SK-N-SH (cell line): ENCODE measurements at regions not wholly inside any gene's neighbourhood (a gene's known extent, or its start where the extent isn't known, plus 50 kb on each side); places are given as distances from the start of the nearest gene placed in this dataset.

Source experiments
- CTCF ChIA-PET: fragments of 300-600, 350-600 bp; formaldehyde crosslinking; extraction: SDS; loops from one replicate; lab custom pipeline; 2021; lab: Yijun Ruan, JAX
- POLR2A ChIA-PET: fragments of 350-600 bp; sonication (Branson Sonifier 250); formaldehyde crosslinking; extraction: SDS; loops from one replicate; lab custom pipeline; 2020; ENCODE audit warnings: antibody characterized with exemption, inconsistent platforms; lab: Yijun Ruan, JAX
- DNase-seq: peaks from one replicate; pipeline ENCODE4 v3.0.0; 2012
- H2AFZ ChIP-seq: fragments of 200-600 bp; sonication (generic); 2 replicates; pipeline ENCODE4 v1.8.1; 2016; ENCODE audit warnings: antibody characterized with exemption, mild to moderate bottlenecking, low read depth
- H3F3A ChIP-seq: fragments of 200-600 bp; sonication (generic); replicated peaks from 2 replicates; pipeline ENCODE3; 2016; ENCODE audit warnings: antibody characterized with exemption, mild to moderate bottlenecking; ENCODE audit not compliant: insufficient read depth
- H3K27ac ChIP-seq, 2 experiments: fragments of 200-500 bp in 1 of 2; fragments of 200-600 bp in 1 of 2; sonication (Bioruptor generic) in 1 of 2; sonication (generic), shearing (Covaris generic) in 1 of 2; 2 replicates each; pipeline versions ENCODE4 v1.5.1 to v1.6.1; 2014 to 2016; ENCODE audit warnings: low read depth in 2 of 2, inconsistent platforms in 1 of 2, low read length in 1 of 2, mild to moderate bottlenecking in 1 of 2, mixed read lengths in 1 of 2
- H3K27me3 ChIP-seq: fragments of 200-600 bp; sonication (generic), shearing (Covaris generic); 2 replicates; pipeline ENCODE4 v1.6.1; 2016; ENCODE audit warnings: mixed run types; ENCODE audit not compliant: insufficient read depth
- H3K36me3 ChIP-seq, 2 experiments: fragments of 200-500 bp in 1 of 2; fragments of 200-600 bp in 1 of 2; sonication (Bioruptor generic) in 1 of 2; sonication (generic) in 1 of 2; replicated peaks in 1 of 2; 2 replicates each; pipeline versions ENCODE3 to v1.5.1; 2014 to 2016; ENCODE audit warnings: low read length in 1 of 2, mild to moderate bottlenecking in 1 of 2; ENCODE audit not compliant: insufficient read depth in 2 of 2, control insufficient read depth in 1 of 2
- H3K4me1 ChIP-seq, 2 experiments: fragments of 200-500 bp in 1 of 2; fragments of 200-600 bp in 1 of 2; sonication (Bioruptor generic) in 1 of 2; sonication (generic), shearing (Covaris generic) in 1 of 2; 2 replicates each; pipeline versions ENCODE4 v1.5.1 to v1.6.1; 2014 to 2016; ENCODE audit warnings: low read depth in 1 of 2, low read length in 1 of 2, mixed run types in 1 of 2; ENCODE audit not compliant: insufficient read depth in 2 of 2, control insufficient read depth in 1 of 2
- H3K4me2 ChIP-seq: fragments of 200-600 bp; sonication (generic), shearing (Covaris generic); 2 replicates; pipeline ENCODE4 v1.6.1; 2017; ENCODE audit warnings: mixed run types
- H3K4me3 ChIP-seq, 2 experiments: fragments of 200-500 bp in 1 of 2; fragments of 200-600 bp in 1 of 2; sonication (Bioruptor generic) in 1 of 2; sonication (generic), shearing (Covaris generic) in 1 of 2; 2 replicates each; pipeline versions ENCODE4 v1.5.1 to v1.8.1; 2014 to 2016; ENCODE audit warnings: low read depth in 2 of 2, inconsistent platforms in 1 of 2, low read length in 1 of 2, mild to moderate bottlenecking in 1 of 2, mixed read lengths in 1 of 2, moderate library complexity in 1 of 2
- H3K79me2 ChIP-seq: fragments of 200-600 bp; sonication (generic); 2 replicates; pipeline ENCODE4 v1.8.1; 2017; ENCODE audit warnings: mild to moderate bottlenecking; ENCODE audit not compliant: insufficient read depth
- H3K9ac ChIP-seq: fragments of 200-600 bp; sonication (generic); 2 replicates; pipeline ENCODE4 v1.6.1; 2017; ENCODE audit warnings: mixed run types
- H3K9me2 ChIP-seq: fragments of 200-600 bp; sonication (generic); 2 replicates; pipeline ENCODE4 v1.6.1; 2017; ENCODE audit warnings: mixed run types
- H3K9me3 ChIP-seq: fragments of 200-600 bp; sonication (generic); 2 replicates; pipeline ENCODE4 v1.6.1; 2017; ENCODE audit warnings: mixed run types, mild to moderate bottlenecking, moderate library complexity
- H4K20me1 ChIP-seq: fragments of 200-600 bp; sonication (generic); 2 replicates; pipeline ENCODE4 v1.6.1; 2017; ENCODE audit warnings: mild to moderate bottlenecking, mixed run types; ENCODE audit not compliant: insufficient read depth
- CHD2 ChIP-seq: fragments of 150-350 bp; IDR thresholded peaks from 2 replicates; pipeline ENCODE4 v1.6.1; 2018; ENCODE audit warnings: low read length; ENCODE audit not compliant: partially characterized antibody
- CTCF ChIP-seq: fragments of 200-600 bp; sonication (generic); IDR thresholded peaks from 2 replicates; pipeline ENCODE4 v1.6.1; 2017; ENCODE audit warnings: antibody characterized with exemption, mild to moderate bottlenecking, moderate library complexity
- EP300 ChIP-seq, 2 experiments: IDR thresholded peaks; 2 replicates each; pipeline versions ENCODE4 v1.4.0 to v1.6.1; 2012; ENCODE audit warnings: borderline replicate concordance in 1 of 2, low read depth in 1 of 2, low read length in 1 of 2
- EZH2phosphoT487 ChIP-seq: fragments of 200-600 bp; sonication (generic); IDR thresholded peaks from 2 replicates; pipeline ENCODE4 v1.6.1; 2017; ENCODE audit warnings: low read depth, mixed run types, mild to moderate bottlenecking, antibody characterized with exemption, moderate library complexity, borderline replicate concordance
- FOSL2 ChIP-seq: IDR thresholded peaks from 2 replicates; pipeline ENCODE4 v1.4.0; 2012; ENCODE audit warnings: low read depth, mild to moderate bottlenecking, moderate library complexity, borderline replicate concordance
- FOXJ3 ChIP-seq: sonication (generic); formaldehyde crosslinking; IDR thresholded peaks from 2 replicates; pipeline ENCODE4 v1.5.1; 2020; ENCODE audit warnings: mild to moderate bottlenecking, missing genetic modification reagents
- GABPA ChIP-seq: IDR thresholded peaks from 2 replicates; pipeline ENCODE4 v1.4.0; 2012; ENCODE audit warnings: low read depth, mild to moderate bottlenecking
- GATA2 ChIP-seq: sonication (generic); formaldehyde crosslinking; IDR thresholded peaks from 2 replicates; pipeline ENCODE4 v1.5.0; 2020; ENCODE audit warnings: mild to moderate bottlenecking, missing genetic modification reagents
- IRF3 ChIP-seq: fragments of 150-350 bp; IDR thresholded peaks from 2 replicates; pipeline ENCODE4 v1.6.1; 2016; ENCODE audit warnings: mild to moderate bottlenecking, low read depth, low read length
- JUND ChIP-seq: IDR thresholded peaks from 2 replicates; pipeline ENCODE4 v1.4.0; 2012
- MAX ChIP-seq: IDR thresholded peaks from 2 replicates; pipeline ENCODE4 v1.4.0; 2012; ENCODE audit warnings: low read depth
- MXI1 ChIP-seq: IDR thresholded peaks from 2 replicates; pipeline ENCODE4 v1.6.1; 2012; ENCODE audit warnings: mild to moderate bottlenecking, low read depth, low read length, improper control_type of control experiment
- NFIC ChIP-seq: IDR thresholded peaks from 2 replicates; pipeline ENCODE4 v1.4.0; 2012; ENCODE audit warnings: borderline replicate concordance
- NRF1 ChIP-seq: IDR thresholded peaks from 2 replicates; pipeline ENCODE4 v1.6.1; 2012; ENCODE audit warnings: low read depth, mild to moderate bottlenecking, low read length
- POLR2AphosphoS5 ChIP-seq: IDR thresholded peaks from 2 replicates; pipeline ENCODE4 v1.6.1; 2012; ENCODE audit warnings: low read depth, low read length
- RFX5 ChIP-seq: IDR thresholded peaks from 2 replicates; pipeline ENCODE4 v1.6.1; 2012; ENCODE audit warnings: mild to moderate bottlenecking, improper control_type of control experiment, low read length
- RXRA ChIP-seq: IDR thresholded peaks from 2 replicates; pipeline ENCODE4 v1.4.0; 2012; ENCODE audit warnings: low read depth, mild to moderate bottlenecking, borderline replicate concordance
- SIN3A ChIP-seq: IDR thresholded peaks from 2 replicates; pipeline ENCODE4 v1.6.1; 2012; ENCODE audit warnings: low read depth, mild to moderate bottlenecking, low read length, moderate library complexity, borderline replicate concordance
- SMC3 ChIP-seq: IDR thresholded peaks from 2 replicates; pipeline ENCODE4 v1.6.1; 2012; ENCODE audit warnings: low read depth, low read length, improper control_type of control experiment
- TEAD4 ChIP-seq: IDR thresholded peaks from 2 replicates; pipeline ENCODE4 v1.4.0; 2012; ENCODE audit warnings: mild to moderate bottlenecking, borderline replicate concordance; ENCODE audit not compliant: insufficient read depth
- USF2 ChIP-seq: fragments of 150-350 bp; IDR thresholded peaks from 2 replicates; pipeline ENCODE4 v1.6.1; 2017; ENCODE audit warnings: antibody characterized with exemption, low read length, low read depth, borderline replicate concordance
- YY1 ChIP-seq: IDR thresholded peaks from 2 replicates; pipeline ENCODE4 v1.4.0; 2012; ENCODE audit warnings: low read depth, mild to moderate bottlenecking
- ZBTB33 ChIP-seq: IDR thresholded peaks from 2 replicates; pipeline ENCODE4 v1.4.0; 2012; ENCODE audit warnings: low read depth, borderline replicate concordance
- WGBS: methylation state at CpG from one replicate; pipeline ENCODE4 v1.1.6; 2017; ENCODE audit warnings: low lambda C conversion rate; 5-methylcytosine and 5-hydroxymethylcytosine counted together

GRCh38 chr6:9373308-9373707, 938.0 kb upstream of the SLC35B3 start:
- no peaks in the 10 kb centered on the region for H4K20me1 ChIP-seq
- H3K9me3 ChIP-seq = no peaks in the 10 kb centered on the region
- no peak overlapping the region for H3K27ac ChIP-seq
- TF ChIP-seq EP300 (IDR thresholded peaks at IDR 0.05; ENCODE audit: borderline replicate concordance in 1 of 2, low read depth in 1 of 2, low read length in 1 of 2) (no peak), SIN3A (no peak), MAX (no peak), YY1 (no peak), FOXJ3 (no peak), GABPA (no peak), MXI1 (no peak), CTCF (no peak), JUND (no peak), NFIC (no peak), RXRA (no peak), NRF1 (no peak), CHD2 (no peak), USF2 (no peak)
- TF ChIP-seq, all 33 proteins: peak for 0
- Histone ChIP-seq H3F3A (no peaks in the 10 kb centered on the region), H2AFZ (no peak overlapping the region), H3K4me2 (no peak overlapping the region), H3K9ac (no peak overlapping the region), H3K9me2 (no peaks in the 10 kb centered on the region), H3K4me3 (no peak overlapping the region), H3K27me3 (peaks cover 7% of the 10 kb centered on the region; the same call in 1 of the 2 replicates), H3K4me1 (no peaks in the 10 kb centered on the region), H3K79me2 (no peaks in the 10 kb centered on the region), H3K36me3 (no peaks in the 10 kb centered on the region)
- CTCF ChIA-PET = no interaction called here
- no peak for DNase-seq
- POLR2A ChIA-PET = no interaction called here

GRCh38 chr6:9370480-9370879, 935.1 kb upstream of the SLC35B3 start:
- H4K20me1 ChIP-seq = no peaks in the 10 kb centered on the region
- no peak overlapping the region for H2AFZ ChIP-seq
- H3K9ac ChIP-seq = no peak overlapping the region
- H3K27ac ChIP-seq = no peak overlapping the region
- WGBS = 0% methylated on average over 2 of the region's 2 CpGs
- H3K79me2 ChIP-seq = no peaks in the 10 kb centered on the region
- no peaks in the 10 kb centered on the region for H3K4me1 ChIP-seq
- POLR2A ChIA-PET = no interaction called here
- no peaks in the 10 kb centered on the region for H3K9me2 ChIP-seq
- no peaks in the 10 kb centered on the region for H3K9me3 ChIP-seq
- no peak overlapping the region for H3K4me2 ChIP-seq
- no peak for DNase-seq
- CTCF ChIA-PET = interaction anchor here (1.9 kb wide), 1 partner anchor 387 kb away, joined by 4 read pairs; no protein-coding TSS in a partner anchor
- no peaks in the 10 kb centered on the region for H3F3A ChIP-seq
- H3K4me3 ChIP-seq = no peak overlapping the region
- no peaks in the 10 kb centered on the region for H3K36me3 ChIP-seq
- H3K27me3 ChIP-seq = no peaks in the 10 kb centered on the region; the same call in 1 of the 2 replicates
- TF ChIP-seq NFIC (no peak), GABPA (no peak), TEAD4 (no peak), FOSL2 (no peak), EP300 (IDR thresholded peaks at IDR 0.05; ENCODE audit: borderline replicate concordance in 1 of 2, low read depth in 1 of 2, low read length in 1 of 2) (no peak), SMC3 (no peak), RFX5 (no peak), SIN3A (no peak), EZH2phosphoT487 (no peak), JUND (no peak), ZBTB33 (no peak), POLR2AphosphoS5 (no peak), IRF3 (no peak), GATA2 (CRISPR knock-in tag) (no peak)
